HG02885 (cell line): ENCODE measurements at regions not wholly inside any gene's neighbourhood (a gene's known extent, or its start where the extent isn't known, plus 50 kb on each side); places are given as distances from the start of the nearest gene placed in this dataset.

Experiments used
- ATAC-seq: cut with Tn5 transposase; IDR thresholded peaks from one replicate; pipeline ENCODE4 v1.9.1; 2021; ENCODE audit warnings: mild to moderate bottlenecking; ENCODE audit not compliant: unreplicated experiment, poor library complexity

- ATAC-seq = no peak
Measured at GRCh38 chr4:32789026-32789608, 2068.9 kb downstream of the PCDH7 start.

- no peak for ATAC-seq
Measured at GRCh38 chr4:32790803-32791202, 2070.6 kb downstream of the PCDH7 start.

- ATAC-seq = no peak
Measured at GRCh38 chr4:32798471-32799159, 2078.4 kb downstream of the PCDH7 start.

- ATAC-seq = no peak
Measured at GRCh38 chr4:32824336-32824735, 2104.2 kb downstream of the PCDH7 start.

GRCh38 chr4:32826169-32826568 lies 2106.0 kb downstream of the PCDH7 start:
- no peak for ATAC-seq

GRCh38 chr4:32830160-32830559 lies 2110.0 kb downstream of the PCDH7 start:
- ATAC-seq = no peak

- ATAC-seq = no peak
Measured at GRCh38 chr4:32831104-32831503, 2110.9 kb downstream of the PCDH7 start.

GRCh38 chr4:32840461-32841189 lies 2120.5 kb downstream of the PCDH7 start:
- ATAC-seq = no peak

GRCh38 chr4:32841217-32841616 lies 2121.0 kb downstream of the PCDH7 start:
- ATAC-seq = no peak

- no peak for ATAC-seq
Measured at GRCh38 chr4:32847461-32847860, 2127.3 kb downstream of the PCDH7 start.

GRCh38 chr4:32855622-32856021 lies 2135.5 kb downstream of the PCDH7 start:
- ATAC-seq = no peak

- no peak for ATAC-seq
Measured at GRCh38 chr4:32858361-32858760, 2138.2 kb downstream of the PCDH7 start.

GRCh38 chr4:32858971-32859370 lies 2138.8 kb downstream of the PCDH7 start:
- ATAC-seq = no peak

- ATAC-seq = no peak
Measured at GRCh38 chr4:32864713-32865351, 2144.7 kb downstream of the PCDH7 start.

GRCh38 chr4:32876546-32876945 lies 2156.4 kb downstream of the PCDH7 start:
- no peak for ATAC-seq

- ATAC-seq = no peak
Measured at GRCh38 chr4:32879913-32880312, 2159.7 kb downstream of the PCDH7 start.

- no peak for ATAC-seq
Measured at GRCh38 chr4:32884198-32884597, 2164.0 kb downstream of the PCDH7 start.

- ATAC-seq = no peak
Measured at GRCh38 chr4:32890398-32890797, 2170.2 kb downstream of the PCDH7 start.

- no peak for ATAC-seq
Measured at GRCh38 chr4:32909053-32909452, 2188.9 kb downstream of the PCDH7 start.

- no peak for ATAC-seq
Measured at GRCh38 chr4:32909736-32910135, 2189.6 kb downstream of the PCDH7 start.

- ATAC-seq = no peak
Measured at GRCh38 chr4:32917586-32917985, 2197.4 kb downstream of the PCDH7 start.
